Renal pelvis (tissue), 1 donor: ENCODE measurements at regions not wholly inside any gene's neighbourhood (a gene's known extent, or its start where the extent isn't known, plus 50 kb on each side); places are given as distances from the start of the nearest gene placed in this dataset.
"Not testable (repeated sequence)": the region's sequence is repeated elsewhere in the genome, so short reads cannot be mapped to it uniquely, and the experiment has no call there.

ENCODE experiments used
- DNase-seq: peaks from one replicate; pipeline ENCODE4 v3.0.0-alpha.2; 2013

DNA sequence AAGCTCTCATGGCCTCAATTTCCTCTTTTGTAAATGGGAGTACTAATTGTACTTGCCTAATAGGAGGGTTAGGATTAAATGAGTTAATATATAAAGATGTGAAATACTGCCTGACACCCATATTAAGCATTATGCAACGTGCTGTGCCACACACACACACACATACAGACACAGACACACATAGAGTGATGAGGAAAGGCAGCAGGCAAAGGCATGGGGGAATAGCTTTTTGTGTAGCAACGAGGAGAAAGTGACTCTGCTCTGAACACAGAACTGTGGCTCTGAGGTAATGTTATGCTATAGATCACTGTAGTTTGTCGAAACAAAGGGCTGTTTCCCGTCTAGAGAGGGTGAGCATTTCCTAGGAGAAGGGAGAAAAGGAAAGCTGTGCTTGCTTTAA lies 233.3 kb upstream of the SLCO3A1 start:
- DNase-seq, result no peak

DNA sequence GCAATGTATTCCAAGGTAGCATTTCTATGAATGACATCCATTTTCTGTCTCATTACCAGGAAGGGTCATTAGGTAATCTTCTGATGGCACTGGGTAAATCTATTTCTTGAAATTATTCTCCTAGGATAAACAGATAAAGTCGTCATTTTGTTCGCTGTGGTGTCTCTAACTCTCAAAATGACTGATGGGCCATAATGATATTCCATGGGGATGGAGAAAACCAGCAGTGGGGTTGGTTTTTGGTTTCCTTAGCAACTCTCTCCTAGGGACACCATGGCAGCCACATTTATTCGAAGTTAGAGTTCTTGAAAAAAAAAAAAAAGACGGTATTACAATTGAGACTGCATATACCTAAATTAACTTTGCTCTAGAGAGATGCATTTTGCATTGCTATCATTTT lies 231.3 kb upstream of the SLCO3A1 start:
- no peak for DNase-seq

DNA sequence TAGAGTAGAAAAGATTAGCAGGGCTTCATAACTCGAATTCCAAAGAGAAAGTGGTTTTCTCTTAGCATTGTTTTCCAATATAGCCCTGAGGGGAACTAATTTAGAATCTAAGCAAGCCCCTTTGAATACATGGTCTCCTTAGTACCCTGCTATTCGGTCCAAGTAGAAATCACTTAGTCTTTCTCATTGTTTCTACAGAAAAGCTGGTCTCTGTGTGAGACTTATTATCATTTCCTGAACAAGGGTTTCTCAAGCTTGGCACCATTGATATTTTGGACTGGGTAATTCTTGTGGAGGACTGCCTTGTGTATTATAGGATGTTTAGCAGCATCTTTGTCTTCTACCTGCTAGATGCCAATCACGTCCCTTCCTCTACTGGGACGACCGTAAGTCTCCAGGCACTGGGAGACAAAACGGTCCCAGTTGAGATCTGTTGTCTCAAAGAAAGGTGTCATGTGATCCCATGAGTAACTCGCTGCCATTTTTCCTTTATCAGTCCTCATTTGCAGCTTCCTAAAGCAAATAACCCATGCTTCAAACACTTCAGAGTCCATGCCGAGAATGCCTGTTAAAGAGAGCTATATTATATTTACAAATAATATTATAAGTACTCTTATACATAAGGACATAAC lies 230.7 kb upstream of the SLCO3A1 start:
- no peak for DNase-seq

DNA sequence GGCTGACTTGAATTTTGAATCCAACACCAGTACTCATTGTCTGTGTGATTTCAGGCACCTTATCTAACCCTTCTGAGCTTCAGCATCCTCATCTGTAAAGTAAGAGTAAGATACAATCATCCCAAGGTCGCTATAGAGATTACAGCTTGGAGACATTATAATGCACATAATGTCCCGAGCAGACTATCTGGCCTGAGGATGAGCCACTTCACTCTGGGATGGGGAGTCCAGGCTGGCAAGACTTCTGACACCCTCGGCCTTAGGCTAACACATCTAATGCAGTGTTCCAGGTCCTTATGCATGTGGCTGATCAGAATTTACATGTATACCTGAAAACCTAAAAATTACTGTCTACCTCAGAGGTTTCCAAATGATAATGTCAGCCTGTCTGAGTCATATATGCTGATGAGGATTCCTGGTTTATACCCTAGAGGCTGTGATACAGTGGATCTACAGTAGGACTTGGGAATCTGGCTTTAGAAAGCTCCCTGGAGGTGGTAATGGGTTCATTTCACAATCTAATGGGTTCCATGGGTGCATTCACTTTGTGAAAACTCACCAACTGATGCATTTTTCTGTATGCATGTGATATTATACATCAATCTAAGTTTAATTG lies 229.0 kb upstream of the SLCO3A1 start:
- DNase-seq, result no peak

DNA sequence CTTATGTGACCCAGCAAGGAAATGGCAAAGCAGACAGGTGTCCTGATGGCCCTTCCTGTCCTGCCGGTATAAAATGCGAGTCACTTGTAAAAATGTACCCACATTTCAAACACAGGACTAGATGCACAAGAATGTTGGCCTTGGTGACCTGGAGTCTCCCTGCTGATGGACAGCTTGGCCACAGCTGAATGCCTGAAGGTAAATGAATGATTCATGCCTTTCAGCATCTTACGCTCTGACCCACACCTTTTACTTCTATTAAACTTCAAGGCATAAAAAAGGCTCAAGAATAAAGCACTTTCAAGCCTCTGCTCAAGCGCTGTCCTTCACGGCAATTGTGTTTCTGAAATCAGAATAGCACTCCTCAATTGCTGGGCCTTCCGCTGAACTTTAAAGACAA lies 228.0 kb upstream of the SLCO3A1 start:
- no peak for DNase-seq

DNA sequence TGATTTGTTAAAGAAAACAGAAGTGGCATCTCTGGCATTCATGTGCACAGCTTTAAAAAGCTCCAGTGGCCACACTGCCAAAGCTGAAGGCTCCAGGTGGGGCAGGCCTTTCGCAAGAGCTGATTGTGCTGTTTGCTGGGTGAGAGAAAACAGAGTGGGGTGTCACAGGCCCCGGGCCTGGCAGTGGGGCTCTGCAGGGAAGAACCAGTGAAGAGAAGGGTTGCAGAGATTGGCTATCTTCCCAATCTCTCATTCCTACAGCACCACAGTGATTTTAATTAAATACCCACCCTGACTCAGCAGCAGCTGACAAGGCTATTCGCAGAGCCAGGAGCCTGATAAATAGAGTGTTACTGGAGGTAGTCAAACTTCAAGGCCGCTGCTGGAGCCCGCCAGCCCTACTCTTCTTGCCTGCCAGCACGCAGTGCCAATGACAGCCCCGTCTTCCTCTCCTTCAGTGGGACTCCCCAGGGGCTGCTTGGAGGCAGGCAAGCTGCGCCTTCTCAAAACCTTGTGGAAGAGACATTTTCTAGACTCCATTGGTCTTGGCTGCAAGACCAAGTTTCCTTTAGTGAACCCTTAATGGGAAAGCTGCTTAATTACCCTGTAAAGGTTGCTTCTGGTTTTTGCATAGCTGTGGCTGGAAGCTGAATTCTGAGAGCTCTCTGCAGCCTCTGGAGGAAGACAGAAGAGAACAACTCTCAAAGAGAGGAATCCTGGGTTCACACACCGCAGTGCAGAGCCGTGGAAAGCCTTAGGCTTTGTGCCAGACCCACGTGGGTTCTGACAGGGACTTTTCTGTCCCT lies 225.8 kb upstream of the SLCO3A1 start:
- DNase-seq, result no peak

DNA sequence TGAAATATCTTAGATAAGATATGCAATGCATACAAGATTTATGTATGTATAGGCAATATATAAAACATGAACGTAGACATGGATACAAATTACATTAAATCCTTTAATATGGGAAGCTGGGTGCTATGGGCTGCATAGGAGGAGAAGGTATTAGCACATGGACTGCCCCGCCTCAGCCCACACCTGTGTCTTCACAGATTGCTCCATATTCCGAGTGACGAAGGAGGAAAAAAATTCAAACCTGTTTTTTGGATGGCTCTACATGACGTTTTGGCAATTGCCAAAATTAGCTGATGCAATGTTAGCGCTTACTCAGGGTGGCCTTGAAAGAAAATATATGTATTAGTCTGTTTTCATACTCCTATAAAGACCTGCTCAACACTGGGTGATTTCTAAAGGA lies 223.4 kb upstream of the SLCO3A1 start:
- no peak for DNase-seq

DNA sequence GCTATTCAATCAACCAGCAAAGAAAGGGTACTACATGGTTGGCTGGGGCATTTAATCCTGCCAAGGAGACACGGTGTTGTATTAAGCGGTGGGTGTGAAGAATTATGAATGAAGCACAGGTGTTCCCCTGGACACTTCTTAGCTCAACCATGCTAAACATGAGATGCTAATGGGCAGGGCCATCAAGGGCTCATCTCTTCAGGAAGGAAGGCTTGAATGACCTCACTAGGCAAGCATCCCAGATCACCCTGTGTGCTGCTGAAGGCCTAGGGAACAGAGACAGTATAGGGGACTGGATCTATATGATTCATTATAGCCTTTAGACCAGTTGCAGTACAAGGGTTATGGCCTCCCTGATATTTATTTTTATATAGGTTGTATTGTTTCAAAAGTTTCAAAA lies 221.3 kb upstream of the SLCO3A1 start:
- no peak for DNase-seq

DNA sequence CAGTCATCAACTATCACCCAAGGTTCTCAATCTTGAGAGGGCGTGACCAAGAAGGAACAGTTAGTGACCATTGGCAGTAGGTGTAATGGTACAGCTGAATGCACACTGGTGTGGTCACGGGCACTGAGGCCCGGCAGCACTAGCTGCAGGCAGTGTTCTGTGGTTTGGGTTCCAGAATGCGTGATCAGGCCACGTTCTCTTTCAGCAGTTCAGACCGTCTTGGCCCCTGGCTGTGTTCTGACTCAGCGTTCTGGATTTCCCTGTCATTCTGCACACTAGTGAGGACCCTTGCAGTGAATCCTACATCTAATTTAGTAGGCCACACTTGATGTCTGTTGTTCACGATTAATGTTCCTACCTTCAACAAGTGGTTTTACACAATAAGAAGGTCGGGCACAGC lies 220.5 kb upstream of the SLCO3A1 start:
- DNase-seq, result no peak

DNA sequence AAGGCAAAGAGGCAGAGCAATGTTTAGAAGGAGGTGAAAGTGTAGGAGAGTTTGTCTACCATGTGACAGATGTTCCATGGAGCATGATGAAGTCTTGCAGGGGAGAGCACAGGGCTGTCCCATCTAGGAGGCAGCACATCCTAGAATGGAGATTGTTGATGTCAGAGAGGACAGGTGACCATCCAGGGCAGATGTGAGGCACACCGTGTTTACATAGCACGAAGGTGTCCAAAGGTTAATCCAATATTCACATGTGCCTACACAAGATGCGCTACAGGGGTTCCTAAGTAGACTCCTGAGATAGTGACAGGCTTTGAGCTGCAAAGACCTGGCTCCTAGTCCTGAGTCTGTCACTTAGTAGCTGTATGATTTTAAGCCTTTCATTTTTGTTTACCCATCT lies 219.3 kb upstream of the SLCO3A1 start:
- DNase-seq, result no peak

DNA sequence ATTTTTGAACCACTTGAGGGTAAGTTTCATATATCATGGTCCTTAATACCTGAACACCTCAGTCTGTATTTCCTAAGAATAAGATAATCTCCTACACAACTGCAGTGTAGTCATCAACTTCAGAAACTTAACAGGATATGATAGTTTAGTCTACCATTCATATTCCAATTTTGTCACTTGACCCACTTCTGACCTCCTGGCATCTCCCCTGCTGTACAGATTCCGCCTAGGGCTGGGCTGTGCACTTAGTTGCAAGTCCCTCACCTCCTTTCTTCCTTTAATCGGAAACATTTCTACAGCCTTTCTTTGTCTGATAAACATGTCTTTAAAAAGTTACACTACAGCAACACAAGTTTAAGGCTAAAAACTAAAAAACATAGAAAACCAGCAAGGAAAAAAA lies 218.4 kb upstream of the SLCO3A1 start:
- DNase-seq, result no peak

DNA sequence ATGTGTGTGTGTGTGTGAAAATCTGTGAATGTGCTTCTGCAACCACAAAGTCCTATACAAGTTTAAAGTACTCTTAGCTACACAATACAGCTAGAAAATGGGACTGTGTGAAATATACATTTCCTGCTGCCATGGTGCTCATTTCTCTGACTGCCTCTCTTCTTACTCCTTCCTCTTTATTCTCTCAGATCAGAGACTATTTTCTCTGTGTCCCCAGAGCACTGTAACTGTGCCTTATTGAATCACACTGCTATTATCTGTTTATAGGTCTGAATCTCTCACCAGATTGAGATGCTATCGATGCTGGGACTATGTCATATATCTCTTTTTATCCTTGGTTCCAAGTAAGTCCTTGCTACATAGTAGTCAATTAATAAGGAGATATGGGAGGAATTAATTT lies 217.9 kb upstream of the SLCO3A1 start:
- no peak for DNase-seq

DNA sequence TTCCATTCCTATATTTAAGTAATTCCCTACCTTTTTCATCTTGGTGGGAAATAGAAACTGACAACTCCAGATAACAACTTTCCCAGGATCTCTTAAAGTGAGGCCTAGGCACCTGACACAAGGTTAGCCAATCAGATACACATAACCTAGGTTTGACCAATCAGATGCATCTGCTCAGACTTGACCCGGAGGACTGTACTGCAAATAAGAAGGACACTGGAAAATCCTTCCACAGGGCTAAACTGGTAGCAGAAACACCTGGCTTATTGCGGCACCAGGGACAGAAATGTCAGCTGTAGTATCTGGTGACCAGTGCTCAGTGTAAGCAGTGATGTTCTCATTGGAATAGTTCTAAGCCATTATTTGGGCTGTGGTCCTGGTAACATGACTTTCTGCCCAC lies 204.5 kb upstream of the SLCO3A1 start:
- no peak for DNase-seq

DNA sequence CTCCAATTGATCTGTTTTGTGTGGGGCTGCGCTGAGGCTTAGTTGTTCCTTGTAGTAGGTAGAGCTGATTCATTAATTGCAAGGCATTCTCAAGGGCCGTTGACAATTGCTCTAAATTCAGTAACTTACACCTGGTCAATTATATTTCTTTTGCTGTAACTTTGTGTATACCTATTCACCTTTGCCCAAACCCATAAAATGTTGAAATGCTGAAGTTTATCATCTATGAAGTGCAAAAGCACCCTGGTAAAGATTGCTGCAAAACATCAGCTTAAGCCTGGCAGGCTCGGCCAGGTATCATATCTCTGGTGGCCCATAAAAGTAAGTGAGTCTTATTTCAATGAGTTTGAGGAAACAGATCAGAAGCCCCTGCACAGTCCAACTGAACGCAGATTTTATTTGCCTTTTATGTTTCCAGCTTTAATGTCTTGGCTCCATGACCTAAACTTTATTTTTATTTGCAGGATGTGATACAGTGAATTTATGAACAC lies 203.6 kb upstream of the SLCO3A1 start:
- no peak for DNase-seq

DNA sequence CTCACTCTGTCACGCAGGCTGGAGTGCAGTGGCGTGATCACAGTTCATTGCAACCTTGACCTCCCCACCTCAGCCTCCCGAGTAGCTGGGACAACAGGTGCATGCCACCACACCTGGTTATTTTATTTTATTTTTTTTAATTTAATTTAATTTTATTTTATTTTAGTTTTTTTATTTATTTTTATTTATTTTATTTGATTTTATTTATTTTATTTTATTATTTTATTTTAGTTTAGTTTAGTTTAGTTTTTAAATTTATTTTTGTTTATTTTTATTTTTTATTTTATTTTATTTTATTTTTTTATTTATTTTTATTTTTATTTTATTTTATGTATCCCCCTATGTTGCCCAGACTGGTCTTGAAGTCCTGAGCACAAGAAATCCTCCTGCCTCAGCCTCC lies 202.3 kb upstream of the SLCO3A1 start:
- DNase-seq, result no peak

DNA sequence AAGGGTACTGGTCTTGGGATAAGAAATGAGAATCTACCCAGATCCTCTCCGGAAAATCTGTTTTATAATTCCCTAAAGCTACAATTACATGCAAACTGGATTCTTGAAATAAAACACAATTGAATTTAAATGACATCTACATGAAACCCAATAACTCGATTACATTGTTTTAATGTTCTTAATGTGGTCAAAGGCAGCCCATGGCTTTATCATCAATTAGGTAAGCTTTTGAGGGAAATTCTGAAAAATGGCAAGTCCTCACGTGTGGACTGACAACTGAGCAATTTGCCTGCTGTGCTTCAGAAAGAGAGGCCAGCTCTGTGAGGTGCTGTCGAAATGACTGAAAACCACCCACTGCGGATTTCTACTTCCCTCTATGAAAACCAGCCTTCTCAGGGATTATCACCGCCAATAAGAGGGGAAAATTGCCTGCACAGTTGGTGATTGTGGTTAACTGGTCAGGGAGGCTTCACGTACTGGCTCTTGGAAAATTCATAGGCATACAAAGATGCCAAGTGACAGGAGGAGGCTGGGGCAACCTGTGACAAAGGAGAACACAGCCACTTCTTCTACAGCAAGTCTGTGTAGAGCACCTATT lies 200.8 kb upstream of the SLCO3A1 start:
- no peak for DNase-seq

DNA sequence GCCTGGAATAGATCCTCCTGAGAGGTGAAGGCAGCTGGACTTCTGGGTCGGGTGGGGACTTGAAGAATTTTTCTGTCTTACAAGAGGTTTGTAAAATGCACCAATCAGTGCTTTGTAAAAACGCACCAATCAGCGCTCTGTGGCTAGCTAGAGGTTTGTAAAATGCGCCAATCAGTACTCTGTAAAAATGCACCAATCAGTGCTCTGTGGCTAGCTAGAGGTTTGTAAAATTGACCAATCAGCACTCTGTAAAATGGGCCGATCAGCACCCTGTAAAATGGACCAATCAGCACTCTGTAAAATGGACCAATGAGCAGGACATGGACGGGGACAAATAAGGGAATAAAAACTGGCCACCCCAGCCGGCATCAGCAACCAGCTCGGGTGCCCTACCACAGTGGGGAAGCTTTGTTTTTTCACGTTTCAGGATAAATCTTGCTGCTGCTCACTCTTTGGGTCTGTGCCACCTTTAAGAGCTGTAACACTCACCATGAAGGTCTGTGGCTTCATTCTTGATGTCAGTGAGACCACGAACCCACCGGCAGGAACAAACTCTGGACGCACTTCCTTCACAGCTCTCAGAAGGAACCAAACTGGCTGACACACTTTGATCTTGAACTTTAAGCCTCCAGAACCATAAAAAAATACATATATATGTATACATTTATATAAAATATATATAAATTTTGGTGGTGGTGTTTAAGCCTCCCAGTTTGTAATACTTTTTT lies 197.8 kb upstream of the SLCO3A1 start:
- DNase-seq, result not testable (repeated sequence)

DNA sequence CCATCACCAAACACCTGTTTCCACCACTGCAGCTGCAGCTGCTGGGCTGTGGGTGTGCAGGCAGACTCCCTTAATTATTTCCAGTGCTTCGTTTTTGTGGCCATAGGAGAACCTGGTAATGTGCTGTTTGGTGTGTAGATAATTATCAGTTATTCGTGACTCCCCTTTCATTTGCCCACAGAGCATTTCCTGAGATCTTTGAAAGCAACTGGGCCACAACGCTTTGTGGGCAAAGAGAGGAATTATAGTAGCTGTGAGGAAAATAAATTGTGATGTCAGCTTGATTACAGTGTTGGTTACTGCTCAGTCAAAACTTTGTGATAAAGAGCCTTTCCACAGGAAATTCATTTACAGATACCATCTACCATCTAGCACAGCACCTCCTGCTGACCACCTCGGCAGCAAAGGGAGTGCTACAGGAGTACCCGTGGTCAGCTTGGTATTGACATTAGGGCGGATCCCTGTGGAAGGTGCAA lies 193.3 kb upstream of the SLCO3A1 start:
- no peak for DNase-seq

DNA sequence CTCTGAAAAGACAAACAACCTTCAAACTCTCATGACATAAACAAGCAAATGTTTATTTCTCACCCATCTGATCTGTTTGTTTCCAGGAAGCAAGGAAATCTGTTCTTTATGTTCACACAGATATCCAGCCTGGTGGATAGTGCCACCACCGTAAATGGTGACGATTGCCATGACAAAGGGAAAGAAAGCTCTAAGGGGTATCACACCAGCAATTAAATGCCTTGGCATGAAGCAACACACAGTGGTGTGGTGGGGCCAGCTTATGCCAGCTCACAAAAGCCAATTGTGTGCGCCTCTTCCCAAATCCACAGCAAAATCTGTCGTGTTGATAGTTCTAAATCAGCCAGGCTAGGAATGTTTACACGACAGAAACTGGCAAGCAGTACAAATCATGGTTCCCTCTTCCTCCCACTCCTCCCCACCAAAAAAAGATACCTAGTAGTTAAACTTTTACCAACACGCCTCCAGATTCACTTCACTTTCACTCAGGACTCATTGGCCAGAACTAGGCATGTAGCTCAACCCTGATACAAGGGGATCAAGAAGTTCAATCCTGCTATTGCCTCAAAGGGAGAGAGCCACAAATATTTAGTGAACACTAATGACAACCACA lies 189.2 kb upstream of the SLCO3A1 start:
- no peak for DNase-seq

DNA sequence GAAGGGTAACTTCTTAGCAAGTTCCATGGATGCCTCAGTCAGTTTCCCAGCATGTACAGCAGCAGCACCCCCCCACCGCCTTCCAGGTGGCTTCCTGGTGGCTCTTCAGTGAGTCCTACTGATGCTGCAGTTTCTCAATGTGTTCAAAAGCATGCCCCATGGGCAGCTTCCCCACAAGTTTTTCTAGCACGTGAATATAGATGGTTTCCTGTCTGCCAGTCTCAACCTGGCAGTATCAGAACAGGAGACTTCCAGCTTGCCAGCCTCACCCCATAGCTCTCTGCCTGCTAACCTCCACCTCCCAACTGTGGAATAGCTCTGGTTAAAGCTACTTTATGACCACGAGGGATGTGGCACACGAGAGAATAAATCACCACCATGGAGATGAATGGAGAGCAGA lies 188.3 kb upstream of the SLCO3A1 start:
- DNase-seq, result no peak

DNA sequence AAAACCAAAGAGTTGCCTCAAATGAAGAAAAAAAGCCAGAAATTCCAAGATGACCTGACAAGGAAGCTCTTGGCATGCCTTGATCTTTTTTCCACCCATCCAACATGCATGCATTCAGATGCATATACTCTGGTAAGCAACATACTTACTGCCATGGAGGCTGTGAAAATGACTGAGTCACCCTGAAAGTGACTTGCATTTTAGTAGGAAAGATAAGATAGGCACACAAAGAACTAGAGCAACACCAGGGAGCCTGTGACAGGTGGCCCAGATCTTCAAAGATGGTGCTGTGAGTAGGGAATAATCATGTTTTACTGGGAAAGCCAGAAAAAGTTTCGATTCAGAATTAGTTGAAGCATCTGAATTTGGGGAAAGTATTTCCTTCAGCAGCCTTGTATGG lies 185.1 kb upstream of the SLCO3A1 start:
- no peak for DNase-seq

DNA sequence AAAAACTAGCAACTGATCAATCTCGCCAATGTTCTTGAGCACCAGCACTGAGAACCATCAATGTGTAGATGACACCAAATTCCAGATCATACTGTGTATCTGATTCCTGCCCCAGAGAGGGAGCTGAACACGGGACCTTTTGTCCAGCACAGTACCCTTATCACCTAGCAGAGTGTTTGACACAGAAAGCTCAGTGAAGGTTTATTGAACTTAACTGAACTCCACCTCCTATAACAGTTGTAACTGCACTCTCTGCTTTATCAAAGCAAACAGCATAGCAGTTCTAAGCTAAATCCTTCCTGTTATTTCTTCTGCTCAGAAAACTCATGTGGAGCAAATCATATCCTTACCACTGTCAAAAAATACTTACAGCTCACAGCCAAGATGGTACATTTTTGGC lies 183.4 kb upstream of the SLCO3A1 start:
- DNase-seq, result no peak
